NB4 (cell line): ENCODE measurements at regions not wholly inside any gene's neighbourhood (a gene's known extent, or its start where the extent isn't known, plus 50 kb on each side); places are given as distances from the start of the nearest gene placed in this dataset.

Experiments
- CTCF ChIP-seq: IDR thresholded peaks from one replicate; pipeline ENCODE4 v1.5.1; 2012; ENCODE audit warnings: low read depth, low read length
- POLR2A ChIP-seq: IDR thresholded peaks from 2 replicates; pipeline ENCODE4 v1.6.1; 2011; ENCODE audit warnings: mild to moderate bottlenecking; ENCODE audit not compliant: insufficient read length; ENCODE audit errors: extremely low read depth

GRCh38 chr10:109432281-109432680 lies 491.0 kb downstream of the XPNPEP1 start:
- TF ChIP-seq POLR2A, result no peak
- TF ChIP-seq CTCF, result no peak
